ENCODE measurements at regions not wholly inside any gene's neighbourhood (a gene's known extent, or its start where the extent isn't known, plus 50 kb on each side); places are given as distances from the start of the nearest gene placed in this dataset.
A peak's percentile ranks its signal among the peaks of the same experiment; 100 is the strongest.
"Not testable (repeated sequence)": the region's sequence is repeated elsewhere in the genome, so short reads cannot be mapped to it uniquely, and the experiment has no call there.

- H3K27ac ChIP-seq = no peak overlapping the region
- H3K4me3 ChIP-seq = no peak overlapping the region
- TF ChIP-seq, protein P1, sequence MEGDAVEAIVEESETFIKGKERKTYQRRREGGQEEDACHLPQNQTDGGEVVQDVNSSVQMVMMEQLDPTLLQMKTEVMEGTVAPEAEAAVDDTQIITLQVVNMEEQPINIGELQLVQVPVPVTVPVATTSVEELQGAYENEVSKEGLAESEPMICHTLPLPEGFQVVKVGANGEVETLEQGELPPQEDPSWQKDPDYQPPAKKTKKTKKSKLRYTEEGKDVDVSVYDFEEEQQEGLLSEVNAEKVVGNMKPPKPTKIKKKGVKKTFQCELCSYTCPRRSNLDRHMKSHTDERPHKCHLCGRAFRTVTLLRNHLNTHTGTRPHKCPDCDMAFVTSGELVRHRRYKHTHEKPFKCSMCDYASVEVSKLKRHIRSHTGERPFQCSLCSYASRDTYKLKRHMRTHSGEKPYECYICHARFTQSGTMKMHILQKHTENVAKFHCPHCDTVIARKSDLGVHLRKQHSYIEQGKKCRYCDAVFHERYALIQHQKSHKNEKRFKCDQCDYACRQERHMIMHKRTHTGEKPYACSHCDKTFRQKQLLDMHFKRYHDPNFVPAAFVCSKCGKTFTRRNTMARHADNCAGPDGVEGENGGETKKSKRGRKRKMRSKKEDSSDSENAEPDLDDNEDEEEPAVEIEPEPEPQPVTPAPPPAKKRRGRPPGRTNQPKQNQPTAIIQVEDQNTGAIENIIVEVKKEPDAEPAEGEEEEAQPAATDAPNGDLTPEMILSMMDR (IDR thresholded peaks at IDR 0.05) = no peak
- no peak for DNase-seq (ENCODE audit: low spot score)
Measured at GRCh38 chr2:235419996-235420395, 73.8 kb upstream of the AGAP1 start.

DNA sequence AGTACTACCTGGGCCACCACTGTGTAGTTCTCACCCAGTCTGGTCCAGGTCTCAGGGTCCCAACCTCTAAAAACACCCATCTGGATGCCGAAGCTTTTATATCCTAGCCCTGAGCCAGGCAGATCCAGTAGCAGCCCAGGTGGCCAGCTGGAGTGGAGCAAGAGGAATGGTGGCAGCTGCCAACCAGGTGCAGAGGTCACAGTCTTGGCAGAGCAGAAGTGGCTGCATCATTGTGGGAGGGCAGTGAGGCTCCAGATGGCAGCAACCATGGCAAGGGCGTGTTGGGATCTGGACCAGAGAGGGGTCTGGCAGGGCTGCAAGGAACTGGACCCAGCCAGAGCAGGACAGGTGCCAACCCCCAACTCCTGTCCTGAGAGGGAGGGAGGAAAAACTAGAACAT lies 72.2 kb upstream of the AGAP1 start:
- TF ChIP-seq, protein P1 (IDR thresholded peaks at IDR 0.05) = no peak
- no peak for DNase-seq (ENCODE audit: low spot score)
- Histone ChIP-seq H3K4me3 (no peak overlapping the region), H3K27ac (no peak overlapping the region)

DNA sequence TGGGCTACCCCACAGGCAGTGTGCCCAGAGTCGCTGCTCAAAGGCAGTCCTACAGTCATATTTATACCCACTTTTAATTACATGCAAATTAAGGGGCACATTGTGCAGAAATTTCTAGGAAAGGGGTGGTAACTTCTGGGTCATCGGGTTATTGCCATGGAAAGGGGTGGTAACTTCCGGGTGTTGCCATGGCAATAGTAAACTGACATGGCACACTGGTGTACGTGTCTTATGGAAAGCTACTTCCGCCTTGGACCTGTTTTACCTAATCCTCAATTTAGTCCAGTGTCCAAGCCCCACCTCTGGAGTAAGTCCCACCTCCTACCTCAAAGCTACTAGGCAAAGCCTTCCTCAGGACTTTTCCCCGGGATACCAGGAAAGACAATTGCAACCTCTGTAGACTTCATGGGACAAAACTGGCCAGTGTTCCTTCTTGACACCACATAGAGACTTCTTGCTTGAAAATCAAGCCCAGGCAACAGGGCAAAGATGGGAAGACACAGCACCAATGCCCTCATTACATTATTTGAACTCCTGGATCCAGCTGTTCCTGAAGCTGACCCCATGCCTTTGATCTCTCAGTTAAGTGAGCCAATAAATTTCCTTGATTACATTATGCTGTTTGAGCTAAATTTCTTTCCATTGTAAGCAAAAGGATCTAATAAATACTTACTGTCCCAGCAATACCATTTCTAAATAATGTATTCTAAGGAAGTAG lies 63.3 kb upstream of the AGAP1 start:
- Histone ChIP-seq H3K27ac (no peak overlapping the region), H3K4me3 (no peak overlapping the region)
- no peak for DNase-seq (ENCODE audit: low spot score)
- TF ChIP-seq, protein P1 (IDR thresholded peaks at IDR 0.05) = no peak

DNA sequence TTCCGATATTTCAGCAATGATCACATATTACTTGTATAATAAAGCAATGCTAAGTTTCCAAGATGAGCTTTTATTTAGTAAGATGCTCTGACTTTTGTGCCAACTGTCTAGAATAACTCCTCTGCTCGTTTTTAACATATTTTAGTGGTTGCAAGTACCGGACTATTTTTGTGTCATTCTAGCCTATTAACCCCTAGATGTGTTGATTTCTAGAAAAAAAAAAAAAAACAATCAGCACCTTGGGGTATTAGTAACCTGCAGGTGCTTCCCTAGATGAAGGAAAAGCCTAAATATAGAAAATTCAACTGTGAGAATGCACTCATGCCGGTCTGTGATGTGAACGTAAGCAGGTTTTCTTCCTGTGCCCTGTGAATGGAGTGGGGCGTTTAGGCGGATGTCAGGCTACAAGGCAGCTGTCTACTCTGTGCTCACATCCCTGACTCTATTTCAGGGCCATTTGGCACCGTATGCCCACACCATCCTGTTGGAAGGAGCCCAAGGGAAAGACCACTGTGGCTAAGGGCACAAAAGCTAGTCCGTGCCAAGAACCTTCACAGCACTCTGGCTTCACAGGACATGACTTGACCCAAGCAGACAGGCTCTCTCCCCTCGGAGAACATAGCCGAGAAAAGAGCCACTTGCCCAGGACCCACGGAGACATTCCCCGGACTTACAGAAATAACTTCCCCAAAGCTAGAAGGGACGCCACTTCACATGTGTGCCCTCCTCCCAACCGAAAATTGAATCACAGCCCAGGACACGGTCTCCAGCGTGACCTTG lies 60.9 kb upstream of the AGAP1 start:
- Histone ChIP-seq H3K27ac (peak overlapping the region; percentile 29 to 59), H3K4me3 (peak overlapping the region; percentile 62)
- TF ChIP-seq, protein P1 (IDR thresholded peaks at IDR 0.05) = no peak
- no peak for DNase-seq (ENCODE audit: low spot score)

DNA sequence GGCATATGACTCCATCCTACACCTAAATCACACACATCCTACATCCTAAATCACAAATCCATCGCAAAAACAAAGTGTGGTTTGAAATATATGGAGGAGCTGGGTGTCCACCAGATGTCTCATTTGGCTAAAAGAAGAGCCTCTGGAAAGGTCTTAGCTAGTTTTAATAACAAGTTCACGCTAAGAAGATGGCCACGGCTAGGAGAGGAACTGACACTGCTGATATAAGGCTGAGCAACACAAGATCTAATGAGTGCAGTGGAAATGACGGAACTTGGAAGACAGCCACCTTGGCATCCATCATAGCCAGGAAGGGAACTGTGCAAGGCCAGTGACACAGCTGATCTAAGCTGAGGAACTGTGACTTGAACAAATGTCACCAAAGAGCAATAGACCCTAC lies 60.0 kb upstream of the AGAP1 start:
- Histone ChIP-seq H3K4me3 (peak overlapping the region; percentile 62), H3K27ac (peak overlapping the region; percentile 29 to 59)
- TF ChIP-seq, protein P1 (IDR thresholded peaks at IDR 0.05) = no peak
- no peak for DNase-seq (ENCODE audit: low spot score)

- Histone ChIP-seq H3K4me3 (no peak overlapping the region), H3K27ac (no peak overlapping the region)
- no peak for DNase-seq (ENCODE audit: low spot score)
- TF ChIP-seq, protein P1 (IDR thresholded peaks at IDR 0.05) = no peak
Measured at GRCh38 chr2:235439959-235440662, 53.7 kb upstream of the AGAP1 start.

GRCh38 chr2:235443580-235443979 lies 50.3 kb upstream of the AGAP1 start:
- not testable (repeated sequence) for DNase-seq (ENCODE audit: low spot score); H3K27ac ChIP-seq; H3K4me3 ChIP-seq

Measured in coronary artery (tissue), 2 donors.